ENCODE measurements at regions not wholly inside any gene's neighbourhood (a gene's known extent, or its start where the extent isn't known, plus 50 kb on each side); places are given as distances from the start of the nearest gene placed in this dataset.

- no peak for DNase-seq
Measured at GRCh38 chr2:156083763-156084493, 248.6 kb downstream of the NR4A2 start.

DNA sequence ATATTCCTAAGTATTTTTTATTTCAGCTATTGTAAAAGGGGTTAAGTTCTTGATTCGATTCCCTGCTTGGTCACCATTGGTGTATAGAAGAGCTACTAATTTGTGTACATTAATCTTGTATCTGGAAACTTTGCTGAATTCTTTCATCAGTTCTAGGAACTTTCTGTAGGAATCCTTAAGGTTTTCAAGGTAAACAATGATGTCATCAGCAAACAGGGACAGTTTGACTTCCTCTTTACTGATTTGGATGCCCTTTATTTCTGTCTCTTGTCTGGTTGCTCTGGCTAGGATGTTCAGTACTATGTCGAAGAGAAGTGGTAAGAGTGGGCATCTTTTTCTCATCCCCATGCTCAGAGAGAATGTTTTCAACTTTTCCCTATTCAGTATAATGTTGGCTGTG lies 252.7 kb downstream of the NR4A2 start:
- no peak for DNase-seq

DNA sequence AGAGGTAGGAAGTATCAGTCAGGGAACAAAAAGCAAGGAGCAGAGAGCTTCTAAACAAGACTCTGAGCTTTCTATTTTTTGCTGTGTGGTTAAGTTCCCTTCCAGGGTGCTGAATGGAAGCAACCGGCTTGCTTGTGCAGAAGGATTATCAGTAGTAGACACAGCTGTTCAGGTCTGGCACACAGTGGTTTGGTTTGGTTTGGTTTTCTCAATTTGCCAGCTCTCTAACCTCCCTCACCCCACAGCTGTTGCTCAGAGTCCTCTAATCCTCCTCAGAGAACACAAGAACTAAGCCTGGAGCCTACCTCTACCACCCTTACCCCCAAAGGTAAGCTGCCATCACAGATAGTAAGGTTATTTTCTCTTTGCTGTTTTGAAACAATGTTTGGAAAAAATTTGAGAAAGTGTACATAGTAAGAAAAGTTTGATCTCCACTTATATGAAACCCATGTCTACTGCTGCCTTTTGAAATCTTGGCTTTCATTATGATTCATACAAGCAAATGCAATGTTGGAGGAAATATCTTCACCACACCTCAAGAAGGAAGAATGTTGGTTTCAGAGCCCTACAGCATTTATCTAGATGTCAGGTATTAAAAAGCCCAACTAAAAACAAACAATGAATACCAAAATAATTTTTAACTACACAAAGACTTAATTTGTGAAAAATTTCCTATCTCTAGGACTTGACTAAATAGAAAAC lies 255.3 kb downstream of the NR4A2 start:
- no peak for DNase-seq

DNA sequence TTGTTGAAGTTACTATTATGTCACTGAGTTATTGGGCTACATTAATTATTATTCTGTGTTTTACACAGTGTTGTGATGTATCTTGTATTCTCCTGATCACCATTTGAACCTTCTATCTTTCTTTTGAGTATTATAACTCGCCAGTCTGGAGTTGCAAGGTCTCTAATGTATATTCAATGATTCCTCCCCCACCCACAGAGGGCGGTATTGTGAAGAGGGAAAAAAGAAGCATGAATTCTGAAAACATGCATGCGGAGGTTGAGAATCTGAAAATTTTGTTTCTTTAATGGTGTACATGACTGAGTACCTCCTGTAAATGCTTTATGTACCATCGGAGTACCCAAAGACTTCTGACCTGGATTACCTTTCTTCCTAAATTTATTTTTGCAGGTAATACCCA lies 266.6 kb downstream of the NR4A2 start:
- no peak for DNase-seq

- no peak for DNase-seq
Measured at GRCh38 chr2:156064540-156064939, 268.0 kb downstream of the NR4A2 start.

DNA sequence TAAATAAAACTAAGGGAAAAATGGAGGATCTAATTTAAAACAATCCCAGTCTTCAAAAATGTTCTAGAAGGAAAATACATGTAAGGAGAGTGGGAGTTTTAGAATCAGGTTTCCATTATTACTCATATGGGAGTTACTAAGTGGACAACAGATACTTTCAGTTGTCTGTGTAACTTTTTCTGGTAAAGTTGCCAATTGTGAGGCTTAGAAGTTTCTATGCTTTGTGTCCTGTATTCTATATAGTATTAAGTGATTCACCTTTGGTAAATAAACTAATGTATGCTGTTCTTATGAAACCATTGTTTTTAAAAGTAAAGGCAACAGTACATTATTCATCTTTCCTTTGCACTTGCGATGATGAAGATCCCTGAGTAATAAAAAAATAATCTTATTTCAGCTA lies 274.9 kb downstream of the NR4A2 start:
- no peak for DNase-seq

DNA sequence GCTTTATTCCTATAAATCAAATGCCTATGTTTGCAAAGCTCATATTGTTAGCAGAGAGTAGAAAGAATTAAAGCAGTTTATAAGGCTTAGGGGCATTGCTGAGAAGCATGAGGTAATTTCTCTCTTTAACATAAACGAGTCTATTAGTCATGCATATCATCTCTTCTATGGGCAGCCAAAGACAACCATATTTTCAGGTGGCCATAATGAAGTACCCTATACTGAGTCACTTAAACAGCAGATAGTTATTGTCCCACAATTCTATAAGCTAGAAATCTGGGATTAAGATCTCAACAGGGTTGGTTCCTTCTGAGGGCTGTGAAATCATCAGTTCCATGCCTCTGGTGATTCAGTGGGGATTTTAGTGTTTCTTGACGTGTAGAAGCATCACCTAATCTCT lies 277.5 kb downstream of the NR4A2 start:
- no peak for DNase-seq

DNA sequence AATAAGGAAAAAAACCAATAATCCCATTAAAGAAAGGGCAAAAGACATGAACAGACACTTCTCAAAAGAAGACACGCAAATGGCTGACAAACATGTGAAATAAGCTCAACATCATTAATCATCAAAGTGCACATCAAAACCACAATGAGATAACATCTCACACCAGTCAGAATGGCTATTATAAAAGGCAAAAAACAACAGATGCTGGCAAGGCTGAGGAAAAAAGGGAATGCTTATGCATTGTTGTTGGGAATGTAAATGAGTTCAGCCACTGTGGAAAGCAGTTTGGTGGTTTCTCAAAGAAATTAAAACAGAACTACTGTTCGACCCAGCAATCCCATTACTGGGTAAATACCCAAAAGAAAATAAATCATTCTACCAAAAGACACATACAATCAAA lies 285.6 kb downstream of the NR4A2 start:
- DNase-seq: no peak

GRCh38 chr2:156042895-156043294 lies 289.6 kb downstream of the NR4A2 start:
- no peak for DNase-seq

DNA sequence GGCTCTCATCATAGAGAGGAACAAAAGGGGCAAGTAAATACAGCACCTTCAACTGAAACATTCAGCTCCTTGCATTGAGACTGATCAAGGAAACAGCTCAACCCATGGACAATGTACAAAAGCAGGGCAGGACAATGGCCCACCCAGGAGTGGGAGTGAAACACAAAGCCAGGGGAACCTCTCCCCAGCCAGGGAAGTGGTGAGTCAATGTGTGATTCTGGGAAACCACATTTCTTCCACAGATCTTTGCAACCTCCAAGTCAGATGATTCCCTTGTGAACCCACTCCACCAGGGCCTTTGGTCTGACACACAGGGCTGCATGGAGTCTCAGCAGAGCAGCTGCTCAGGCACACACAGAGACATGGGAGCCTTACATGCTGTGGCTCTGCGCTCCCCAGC lies 294.5 kb downstream of the NR4A2 start:
- no peak for DNase-seq

GRCh38 chr2:156037482-156037881 lies 295.0 kb downstream of the NR4A2 start:
- DNase-seq: no peak

- no peak for DNase-seq
Measured at GRCh38 chr2:156031121-156031520, 301.4 kb downstream of the NR4A2 start.

GRCh38 chr2:156023229-156023869 lies 309.2 kb downstream of the NR4A2 start:
- no peak for DNase-seq

DNA sequence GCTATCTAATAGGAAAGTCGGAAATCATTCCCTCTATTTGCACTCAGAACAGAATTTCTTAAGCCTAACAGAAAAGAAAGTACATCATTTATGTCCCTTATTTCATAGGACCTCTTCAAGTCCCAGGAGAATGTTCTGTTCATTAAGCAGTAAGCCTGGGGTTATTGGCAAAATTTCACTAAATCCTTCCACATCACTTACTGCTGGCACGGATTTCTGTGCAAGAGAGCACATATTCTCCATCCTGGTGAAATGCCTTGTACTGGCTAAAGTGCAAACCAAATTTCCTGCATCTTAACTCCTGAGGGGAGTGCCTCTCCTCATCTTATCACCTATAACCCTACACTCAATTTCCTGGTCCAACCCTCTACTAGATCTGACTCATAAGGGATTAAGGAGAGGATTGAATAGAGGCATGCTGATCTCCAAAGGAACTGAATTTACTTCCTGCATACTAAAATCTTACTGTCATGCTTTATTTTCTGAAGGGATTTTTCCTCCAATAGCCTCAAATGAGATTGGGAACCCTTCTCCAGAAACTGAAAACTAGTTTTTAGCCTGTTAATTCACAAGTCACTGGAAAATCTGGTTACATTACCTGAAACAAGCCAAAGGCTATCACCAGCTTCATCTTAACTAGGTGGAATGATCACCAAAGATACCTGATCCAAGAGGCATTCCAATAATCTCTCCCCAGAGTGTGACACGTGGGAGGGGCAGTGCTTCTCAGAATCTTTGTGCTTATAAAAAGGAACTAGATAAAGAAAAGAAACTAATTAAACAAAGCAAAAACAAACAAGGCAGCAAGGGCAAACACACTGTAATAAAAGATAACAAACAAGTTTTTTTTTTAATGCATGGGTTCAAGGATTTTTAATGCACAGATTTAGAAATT lies 311.1 kb downstream of the NR4A2 start:
- no peak for DNase-seq

DNA sequence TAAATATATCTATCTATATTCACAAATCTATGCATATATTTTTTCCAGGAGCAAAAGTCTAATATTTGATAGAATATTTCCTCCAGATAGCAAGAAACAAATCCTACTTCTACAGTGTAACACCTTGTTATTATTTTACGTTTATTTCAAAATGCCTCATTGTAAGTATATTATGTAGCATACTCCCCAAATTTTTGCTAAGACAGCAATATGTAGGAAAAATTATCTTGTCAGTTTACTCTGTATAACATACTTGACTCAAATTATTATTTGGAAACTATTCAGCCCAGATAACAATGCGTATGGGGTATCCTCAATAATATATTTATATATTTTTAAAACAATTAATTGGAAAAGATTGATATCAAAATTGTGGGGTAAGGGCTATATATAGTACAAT lies 313.2 kb downstream of the NR4A2 start:
- no peak for DNase-seq

DNA sequence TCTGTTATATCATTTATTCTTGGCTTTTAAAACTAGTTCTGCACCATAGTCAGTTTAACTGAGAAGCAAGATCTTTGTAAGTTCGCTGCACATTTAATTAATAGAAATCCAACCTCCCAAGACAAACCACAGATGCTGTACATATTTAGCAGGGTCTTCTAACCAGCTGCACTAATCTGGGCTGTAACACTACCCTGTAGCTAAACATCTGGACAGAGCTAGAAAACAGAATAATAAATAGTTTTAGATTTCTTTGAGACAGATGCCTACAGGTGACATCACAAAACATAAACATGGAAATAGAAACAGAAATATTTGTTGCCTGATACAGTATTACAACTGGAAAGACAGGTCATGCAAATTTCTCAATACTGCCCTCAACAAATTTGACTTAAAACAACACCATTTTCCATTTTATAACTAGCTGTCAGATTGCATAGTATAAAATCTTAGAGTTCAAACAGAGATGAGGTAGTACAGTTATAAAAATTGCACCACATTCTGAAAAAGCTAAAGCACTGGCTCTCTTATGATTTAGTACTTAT lies 315.1 kb downstream of the NR4A2 start:
- DNase-seq: no peak

GRCh38 chr2:156009293-156009692 lies 323.2 kb downstream of the NR4A2 start:
- no peak for DNase-seq

GRCh38 chr2:156006721-156007618 lies 325.6 kb downstream of the NR4A2 start:
- DNase-seq: no peak

DNA sequence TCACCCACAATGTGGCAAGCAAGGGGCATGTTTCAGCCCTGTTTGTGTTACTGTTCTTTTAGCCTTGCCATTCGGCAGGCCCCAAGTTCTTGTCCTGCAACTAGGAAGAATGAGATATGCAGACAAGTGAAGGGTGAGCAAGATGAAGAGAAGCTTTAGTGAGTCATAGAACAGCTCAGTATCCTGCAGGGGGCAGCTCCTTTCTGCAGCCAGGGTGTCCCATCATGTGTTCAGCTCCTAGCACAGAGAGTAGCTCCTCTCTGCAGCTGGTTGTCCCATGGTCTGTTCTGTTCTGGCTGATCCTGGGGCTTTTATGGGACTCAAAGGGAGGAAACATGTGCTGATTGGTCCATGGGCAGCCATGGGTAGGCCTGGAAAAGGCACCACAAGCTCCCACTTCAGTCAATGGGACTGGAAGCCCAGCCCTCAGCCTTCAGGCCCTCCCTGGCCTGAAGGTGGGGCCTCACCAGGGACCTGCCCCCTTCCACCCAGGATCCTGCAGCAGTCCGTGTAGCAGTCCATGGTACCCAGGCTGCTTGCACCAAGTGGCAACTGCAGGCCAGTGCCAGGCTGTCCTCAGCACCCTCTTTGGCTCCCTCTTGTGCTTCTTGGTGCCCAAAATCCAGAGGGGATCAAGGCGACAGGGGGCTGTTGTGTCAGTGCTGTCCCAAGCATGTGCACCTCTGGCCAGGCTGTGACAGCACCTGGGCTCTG lies 326.4 kb downstream of the NR4A2 start:
- DNase-seq: no peak

DNA sequence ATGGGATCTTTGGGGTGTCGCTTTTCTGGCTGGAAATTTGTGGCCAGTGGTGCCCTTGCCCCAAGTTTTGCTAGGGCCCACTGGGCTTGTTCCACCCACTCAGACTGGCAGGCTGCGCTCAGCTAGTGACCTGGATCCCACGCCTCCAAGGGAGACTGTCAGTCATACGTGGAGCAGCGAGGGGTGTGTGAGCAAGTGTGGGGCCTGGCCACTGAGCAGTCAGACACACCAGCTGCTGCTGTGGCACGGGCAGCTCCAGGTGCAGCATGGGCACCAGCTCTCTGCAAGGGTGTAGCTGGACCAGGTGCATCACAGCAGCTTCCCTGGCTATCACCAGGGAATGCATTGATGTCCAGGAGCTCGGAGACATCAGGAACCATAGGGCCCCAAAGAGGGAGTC lies 327.0 kb downstream of the NR4A2 start:
- DNase-seq: no peak

- no peak for DNase-seq
Measured at GRCh38 chr2:156004459-156004858, 328.1 kb downstream of the NR4A2 start.

All from amniotic stem cell (primary cell).